CD4-positive, alpha-beta T cell treated with Interleukin-10 for 1 hour (primary cell): ENCODE measurements at regions not wholly inside any gene's neighbourhood (a gene's known extent, or its start where the extent isn't known, plus 50 kb on each side); places are given as distances from the start of the nearest gene placed in this dataset.
"Not testable (repeated sequence)": the region's sequence is repeated elsewhere in the genome, so short reads cannot be mapped to it uniquely, and the experiment has no call there.

ENCODE experiments used
- DNase-seq: peaks from one replicate; pipeline ENCODE4 v3.0.0-alpha.2; 2020

GRCh38 chr7:13631207-13632049 lies 358.0 kb downstream of the ETV1 start:
- not testable (repeated sequence) for DNase-seq

GRCh38 chr7:13633857-13634256 lies 355.6 kb downstream of the ETV1 start:
- DNase-seq = no peak

- no peak for DNase-seq
These were observed 350.1 kb downstream of the ETV1 start for GRCh38 chr7:13639396-13639795.

- no peak for DNase-seq
These were observed 347.8 kb downstream of the ETV1 start for GRCh38 chr7:13641714-13642113.

GRCh38 chr7:13651167-13651566 lies 338.3 kb downstream of the ETV1 start:
- no peak for DNase-seq

- DNase-seq = no peak
These were observed 333.1 kb downstream of the ETV1 start for GRCh38 chr7:13656330-13656729.

- no peak for DNase-seq
These were observed 316.2 kb downstream of the ETV1 start for GRCh38 chr7:13673290-13673689.

GRCh38 chr7:13682626-13683025 lies 306.8 kb downstream of the ETV1 start:
- DNase-seq = no peak

GRCh38 chr7:13687500-13687899 lies 302.0 kb downstream of the ETV1 start:
- DNase-seq = no peak

- DNase-seq = no peak
These were observed 296.9 kb downstream of the ETV1 start for GRCh38 chr7:13692548-13692947.

GRCh38 chr7:13702251-13702650 lies 287.2 kb downstream of the ETV1 start:
- no peak for DNase-seq

- DNase-seq = no peak
These were observed 280.8 kb downstream of the ETV1 start for GRCh38 chr7:13708670-13709069.

GRCh38 chr7:13713092-13713491 lies 276.4 kb downstream of the ETV1 start:
- DNase-seq = no peak

GRCh38 chr7:13715534-13715933 lies 273.9 kb downstream of the ETV1 start:
- DNase-seq = no peak

- no peak for DNase-seq
These were observed 272.4 kb downstream of the ETV1 start for GRCh38 chr7:13717031-13717430.

- no peak for DNase-seq
These were observed 265.1 kb downstream of the ETV1 start for GRCh38 chr7:13724191-13724976.

GRCh38 chr7:13724977-13725566 lies 264.4 kb downstream of the ETV1 start:
- no peak for DNase-seq

GRCh38 chr7:13725591-13725990 lies 263.9 kb downstream of the ETV1 start:
- DNase-seq = no peak

GRCh38 chr7:13727279-13727678 lies 262.2 kb downstream of the ETV1 start:
- DNase-seq = no peak

GRCh38 chr7:13727751-13728150 lies 261.7 kb downstream of the ETV1 start:
- no peak for DNase-seq

- not testable (repeated sequence) for DNase-seq
These were observed 261.0 kb downstream of the ETV1 start for GRCh38 chr7:13728430-13728829.

GRCh38 chr7:13731643-13732042 lies 257.8 kb downstream of the ETV1 start:
- no peak for DNase-seq

- no peak for DNase-seq
These were observed 251.9 kb downstream of the ETV1 start for GRCh38 chr7:13737563-13737962.

- DNase-seq = no peak
These were observed 247.3 kb downstream of the ETV1 start for GRCh38 chr7:13742126-13742525.
